Spleen (tissue), 11 donors: ENCODE measurements at regions not wholly inside any gene's neighbourhood (a gene's known extent, or its start where the extent isn't known, plus 50 kb on each side); places are given as distances from the start of the nearest gene placed in this dataset.

Experiments
- DNase-seq: peaks from one replicate; pipeline ENCODE4 v3.0.0-alpha.2; 2020
- H3K27ac ChIP-seq, 8 donors: fragments of 200-600 bp; sonication (generic) in 7 of 8; 1 replicate in 4 of 8; 2 replicates in 4 of 8; pipeline versions ENCODE4 v1.5.0 to v1.8.0; 2016 to 2021; ENCODE audit warnings: inconsistent platforms in 4 of 8, mild to moderate bottlenecking in 4 of 8, moderate library complexity in 1 of 8
- H3K27me3 ChIP-seq, 7 donors: fragments of 200-600 bp; sonication (generic) in 6 of 7; replicated peaks in 1 of 7; 1 replicate in 4 of 7; 2 replicates in 3 of 7; pipeline versions ENCODE4 v1.5.0 to v1.8.0; 2016 to 2021; ENCODE audit warnings: inconsistent platforms in 3 of 7, mild to moderate bottlenecking in 1 of 7
- H3K36me3 ChIP-seq, 6 donors: fragments of 200-600 bp; sonication (generic) in 5 of 6; 1 replicate in 4 of 6; 2 replicates in 2 of 6; pipeline versions ENCODE4 v1.5.0 to v1.8.0; 2016 to 2021; ENCODE audit warnings: inconsistent platforms in 2 of 6
- H3K4me1 ChIP-seq, 6 donors: fragments of 200-600 bp; sonication (generic) in 5 of 6; 1 replicate in 3 of 6; 2 replicates in 3 of 6; pipeline versions ENCODE4 v1.5.0 to v1.8.0; 2016 to 2021; ENCODE audit warnings: inconsistent platforms in 3 of 6
- H3K4me3 ChIP-seq, 8 donors: fragments of 200-600 bp; sonication (generic) in 7 of 8; 1 replicate in 4 of 8; 2 replicates in 4 of 8; pipeline versions ENCODE4 v1.5.0 to v1.8.0; 2016 to 2021; ENCODE audit warnings: inconsistent platforms in 4 of 8, mild to moderate bottlenecking in 4 of 8, moderate library complexity in 2 of 8
- H3K9me3 ChIP-seq, 8 donors: fragments of 200-600 bp; sonication (generic) in 7 of 8; 1 replicate in 4 of 8; 2 replicates in 4 of 8; pipeline versions ENCODE4 v1.5.0 to v1.8.0; 2016 to 2021; ENCODE audit warnings: inconsistent platforms in 4 of 8
- CTCF ChIP-seq, 11 experiments: fragments of 200-600 bp in 7 of 11; fragments of 450-650 bp in 4 of 11; sonication (generic) in 4 of 11; IDR thresholded peaks in 8 of 11; conservative IDR thresholded peaks in 3 of 11; 1 replicate in 7 of 11; 2 replicates in 4 of 11; pipeline versions ENCODE4 v1.4.0 to v1.8.0; 2016 to 2021; ENCODE audit warnings: antibody characterized with exemption in 11 of 11, inconsistent platforms in 4 of 11, mild to moderate bottlenecking in 1 of 11
- POLR2A ChIP-seq, 3 donors: fragments of 450-650 bp; IDR thresholded peaks; one replicate each; pipeline ENCODE4 v1.5.1; 2017; ENCODE audit warnings: antibody characterized with exemption in 3 of 3, mild to moderate bottlenecking in 1 of 3
- POLR2AphosphoS5 ChIP-seq, 3 donors: sonication (generic); formaldehyde crosslinking; IDR thresholded peaks; one replicate each; pipeline ENCODE4 v1.5.1; 2017; ENCODE audit warnings: antibody characterized with exemption in 3 of 3
- WGBS, 5 donors: extraction: QIAGEN DNeasy Blood & Tissue Kit in 3 of 5; methylation state at CpG; one replicate each; pipeline versions ENCODE4 v1.1.5 to v1.1.7; 2013 to 2018; 5-methylcytosine and 5-hydroxymethylcytosine counted together
- intact Hi-C: fragments of 100-400 bp; cut with DNase I; formaldehyde crosslinking; loops from one replicate; pipeline ENCODE4 v1.15.0; 2023; ENCODE audit warnings: low total_unique reads
- donor health status: healthy with polysubstance abuse.
- donor health status: DM: no; HTN: no; CAD: no; lungs with moderate emphysema.
- donor health status: DM: no; HTN: no; CAD: no.
- donor health status: Bipolar disorder and iron deficiency.
- donor health status: healthy.
- donor health status: DM: no; HTN: no; CAD: no.
- donor health status: DM: yes; HTN: yes; CAD: no.

GRCh38 chr14:62099091-62099490 lies 336.9 kb downstream of the SNAPC1 start:
- Histone ChIP-seq H3K27me3 (no peaks in the 10 kb centered on the region), H3K9me3 (peaks cover 0 to 8% (median 3%) of the 10 kb centered on the region in 8 donors), H3K4me3 (no peak overlapping the region), H3K4me1 (peaks cover 6 to 24% (median 12%) of the 10 kb centered on the region in 6 donors), H3K36me3 (no peaks in the 10 kb centered on the region), H3K27ac (peak overlapping the region in 4 of 8 donors; percentile 3 to 56 (median 30))
- TF ChIP-seq POLR2AphosphoS5 (IDR thresholded peaks at IDR 0.05) (no peak), POLR2A (IDR thresholded peaks at IDR 0.05) (no peak), CTCF (IDR thresholded peaks at IDR 0.05 in 8 of 11, conservative IDR thresholded peaks at IDR 0.05 in 3 of 11) (no peak)
- 64 to 88% (median 82%) methylated on average over 1 of the region's 1 CpG for WGBS, 5 donors
- no peak for DNase-seq
- intact Hi-C loops, result no loop called here

GRCh38 chr14:62101189-62101588 lies 339.0 kb downstream of the SNAPC1 start:
- TF ChIP-seq CTCF (IDR thresholded peaks at IDR 0.05 in 8 of 11, conservative IDR thresholded peaks at IDR 0.05 in 3 of 11), result no peak
- TF ChIP-seq POLR2AphosphoS5 (IDR thresholded peaks at IDR 0.05), result no peak
- TF ChIP-seq POLR2A (IDR thresholded peaks at IDR 0.05), result no peak

GRCh38 chr14:62101673-62102348 lies 339.6 kb downstream of the SNAPC1 start:
- 41 to 56% (median 51%) methylated on average over 3 of the region's 3 CpGs for WGBS, 5 donors
- no peak for DNase-seq
- H3K9me3 ChIP-seq, result no peaks in the 10 kb centered on the region
- intact Hi-C loops, result no loop called here
- no peaks in the 10 kb centered on the region for H3K36me3 ChIP-seq
- no peak overlapping the region for H3K4me3 ChIP-seq
- H3K4me1 ChIP-seq, result peaks cover 6 to 20% (median 10%) of the 10 kb centered on the region in 6 donors
- H3K27ac ChIP-seq, result no peak overlapping the region
- no peaks in the 10 kb centered on the region for H3K27me3 ChIP-seq
- TF ChIP-seq POLR2A (IDR thresholded peaks at IDR 0.05), result no peak
- TF ChIP-seq CTCF (IDR thresholded peaks at IDR 0.05 in 8 of 11, conservative IDR thresholded peaks at IDR 0.05 in 3 of 11), result no peak
- no peak for TF ChIP-seq POLR2AphosphoS5 (IDR thresholded peaks at IDR 0.05)

More at GRCh38 chr14:62101189-62101588, 339.0 kb downstream of the SNAPC1 start:
- DNase-seq, result no peak
- peaks cover 0 to under 1% (median 0%) of the 10 kb centered on the region in 8 donors for H3K9me3 ChIP-seq
- intact Hi-C loops, result no loop called here
- H3K4me3 ChIP-seq, result no peak overlapping the region
- no peaks in the 10 kb centered on the region for H3K36me3 ChIP-seq
- peaks cover 6 to 24% (median 12%) of the 10 kb centered on the region in 6 donors for H3K4me1 ChIP-seq
- no peak overlapping the region for H3K27ac ChIP-seq
- WGBS, 5 donors, result 39 to 97% (median 83%) methylated on average over 1 of the region's 1 CpG
- no peaks in the 10 kb centered on the region for H3K27me3 ChIP-seq

- intact Hi-C loops, result no loop called here
- peaks cover 2 to 15% (median 5%) of the 10 kb centered on the region in 6 donors for H3K4me1 ChIP-seq
- no peaks in the 10 kb centered on the region for H3K9me3 ChIP-seq
- H3K4me3 ChIP-seq, result no peak overlapping the region
- H3K27ac ChIP-seq, result no peak overlapping the region
- H3K27me3 ChIP-seq, result no peaks in the 10 kb centered on the region
- DNase-seq, result no peak
- no peaks in the 10 kb centered on the region for H3K36me3 ChIP-seq
- no peak for TF ChIP-seq CTCF (IDR thresholded peaks at IDR 0.05 in 8 of 11, conservative IDR thresholded peaks at IDR 0.05 in 3 of 11)
- no peak for TF ChIP-seq POLR2A (IDR thresholded peaks at IDR 0.05)
- TF ChIP-seq POLR2AphosphoS5 (IDR thresholded peaks at IDR 0.05), result no peak
- 70 to 86% (median 79%) methylated on average over 3 of the region's 3 CpGs for WGBS, 5 donors
Measured at GRCh38 chr14:62102349-62102725, 340.1 kb downstream of the SNAPC1 start.
